ENCODE measurements at regions not wholly inside any gene's neighbourhood (a gene's known extent, or its start where the extent isn't known, plus 50 kb on each side); places are given as distances from the start of the nearest gene placed in this dataset.
"Not testable (repeated sequence)": the region's sequence is repeated elsewhere in the genome, so short reads cannot be mapped to it uniquely, and the experiment has no call there.

- TF ChIP-seq CTCF (IDR thresholded peaks at IDR 0.05) (no peak), POLR2A (IDR thresholded peaks at IDR 0.05) (no peak)
- Histone ChIP-seq H3K27ac (no peak overlapping the region), H3K4me1 (no peaks in the 10 kb centered on the region), H3K27me3 (no peaks in the 10 kb centered on the region), H3K4me3 (replicated peaks in 1 of 3) (no peak overlapping the region), H3K36me3 (no peaks in the 10 kb centered on the region), H3K9me3 (no peaks in the 10 kb centered on the region)
- intact Hi-C loops (cut with DNase I), result loop anchor here (10.0 kb wide), 1 partner anchor 1676 kb away; no protein-coding TSS in a partner anchor
- 80 to 86% methylated on average over 1 of the region's 1 CpG for WGBS, 2 donors
- no peak for DNase-seq
Observed at GRCh38 chr5:155148694-155149093, 135.1 kb downstream of the KIF4B start.

DNA sequence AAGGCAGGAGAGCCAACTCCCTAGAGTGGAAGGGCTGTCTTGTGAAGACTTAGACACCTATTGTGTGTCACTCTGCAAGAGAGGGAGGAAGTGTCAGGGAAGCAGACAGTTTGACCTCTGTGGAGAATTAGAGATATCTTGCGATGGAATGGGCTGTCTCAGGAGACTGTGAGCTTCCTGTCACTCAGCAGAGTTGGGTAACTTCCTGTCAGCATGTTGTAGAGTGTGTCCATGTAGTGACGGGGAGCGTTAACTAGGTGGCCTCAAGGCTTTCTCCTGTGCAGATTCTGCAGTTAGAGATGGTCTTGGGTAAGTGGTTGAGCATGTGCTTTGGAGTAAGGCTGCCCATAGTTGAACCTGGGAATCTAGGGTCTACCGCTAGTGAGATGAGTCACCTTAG lies 136.5 kb downstream of the KIF4B start:
- intact Hi-C loops (cut with DNase I), result no loop called here
- no peak for DNase-seq
- TF ChIP-seq CTCF (IDR thresholded peaks at IDR 0.05) (no peak), POLR2A (IDR thresholded peaks at IDR 0.05) (no peak)
- Histone ChIP-seq H3K27ac (no peak overlapping the region), H3K27me3 (no peaks in the 10 kb centered on the region), H3K4me1 (no peaks in the 10 kb centered on the region), H3K4me3 (replicated peaks in 1 of 3) (no peak overlapping the region), H3K9me3 (no peaks in the 10 kb centered on the region), H3K36me3 (no peaks in the 10 kb centered on the region)
- 48 to 76% methylated on average over 4 of the region's 4 CpGs for WGBS, 2 donors

- Histone ChIP-seq H3K4me1 (no peaks in the 10 kb centered on the region), H3K9me3 (no peaks in the 10 kb centered on the region), H3K27me3 (no peaks in the 10 kb centered on the region), H3K27ac (no peak overlapping the region), H3K4me3 (replicated peaks in 1 of 3) (no peak overlapping the region), H3K36me3 (no peaks in the 10 kb centered on the region)
- intact Hi-C loops (cut with DNase I), result no loop called here
- DNase-seq, result no peak
- no peak for TF ChIP-seq POLR2A (IDR thresholded peaks at IDR 0.05)
- TF ChIP-seq CTCF (IDR thresholded peaks at IDR 0.05), result no peak
Observed at GRCh38 chr5:155154973-155155372, 141.4 kb downstream of the KIF4B start.

- WGBS, 2 donors, result 71 to 89% methylated on average over 1 to 6 of the region's 7 CpGs
- intact Hi-C loops (cut with DNase I), result not testable (repeated sequence)
Observed at GRCh38 chr5:155163084-155163483, 149.5 kb downstream of the KIF4B start.

GRCh38 chr5:155167736-155168135 lies 154.2 kb downstream of the KIF4B start:
- no peak for TF ChIP-seq POLR2A (IDR thresholded peaks at IDR 0.05)
- no peak for TF ChIP-seq CTCF (IDR thresholded peaks at IDR 0.05)
- Histone ChIP-seq H3K4me3 (replicated peaks in 1 of 3) (no peak overlapping the region), H3K27me3 (no peaks in the 10 kb centered on the region), H3K27ac (no peak overlapping the region), H3K36me3 (no peaks in the 10 kb centered on the region), H3K9me3 (no peaks in the 10 kb centered on the region), H3K4me1 (no peaks in the 10 kb centered on the region)
- WGBS, 2 donors, result 79 to 86% methylated on average over 3 of the region's 3 CpGs
- DNase-seq, result no peak
- intact Hi-C loops (cut with DNase I), result no loop called here

More at GRCh38 chr5:155163084-155163483, 149.5 kb downstream of the KIF4B start:
- H3K4me1 ChIP-seq; H3K27me3 ChIP-seq; H3K9me3 ChIP-seq; H3K4me3 ChIP-seq (replicated peaks in 1 of 3); H3K36me3 ChIP-seq; DNase-seq; H3K27ac ChIP-seq: not testable (repeated sequence)

GRCh38 chr5:155181542-155181941 lies 168.0 kb downstream of the KIF4B start:
- H3K27ac ChIP-seq, result no peak overlapping the region
- no peak for DNase-seq
- TF ChIP-seq CTCF (IDR thresholded peaks at IDR 0.05) (no peak), POLR2A (IDR thresholded peaks at IDR 0.05) (no peak)
- no peaks in the 10 kb centered on the region for H3K4me1 ChIP-seq
- intact Hi-C loops (cut with DNase I), result no loop called here
- WGBS, 2 donors, result 80 to 82% methylated on average over 1 of the region's 1 CpG
- H3K27me3 ChIP-seq, result no peaks in the 10 kb centered on the region
- H3K4me3 ChIP-seq (replicated peaks in 1 of 3), result no peak overlapping the region
- H3K36me3 ChIP-seq, result no peaks in the 10 kb centered on the region
- no peaks in the 10 kb centered on the region for H3K9me3 ChIP-seq
